ENCODE measurements at regions not wholly inside any gene's neighbourhood (a gene's known extent, or its start where the extent isn't known, plus 50 kb on each side); places are given as distances from the start of the nearest gene placed in this dataset.

DNA sequence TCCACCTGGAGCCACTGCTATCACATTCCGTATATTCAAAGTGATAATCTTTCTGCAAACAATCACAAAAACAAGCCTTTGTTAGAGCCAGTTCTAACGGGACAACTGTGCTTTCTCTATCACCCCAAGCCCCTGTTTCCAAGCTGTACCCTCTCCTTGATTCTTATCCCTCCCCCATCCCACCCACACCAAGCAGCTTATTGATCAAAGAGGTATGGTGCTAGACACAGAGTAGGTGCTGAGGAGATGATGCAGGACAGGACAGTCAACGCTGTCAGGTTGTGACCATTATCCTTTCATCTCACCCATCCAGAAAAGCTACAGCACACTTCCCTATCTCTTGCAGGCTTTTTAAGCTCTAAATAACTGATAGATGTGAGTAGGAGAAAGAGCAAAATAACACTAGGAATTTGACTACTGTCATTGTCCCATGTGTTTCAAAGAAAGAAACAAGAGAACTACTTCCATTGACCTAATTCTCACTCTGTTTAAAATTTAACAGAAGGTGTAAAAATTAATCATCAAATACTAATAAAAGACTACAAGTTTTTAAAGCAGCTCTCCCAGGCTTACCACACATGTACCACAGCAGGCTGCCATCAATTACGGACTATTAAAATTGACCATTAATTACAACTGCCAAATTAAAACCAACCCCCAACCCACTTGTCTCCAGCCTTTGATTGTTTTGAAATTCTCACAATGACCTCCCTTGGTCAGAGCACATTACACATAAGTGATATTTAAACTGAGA, 94.3 kb downstream of the ELAPOR2 start:
- intact Hi-C loops (cut with DNase I), result no loop called here
- H3K9ac ChIP-seq (ENCODE audit: low read depth in 2 of 2, low read length in 2 of 2), result no peak overlapping the region
- DNase-seq, result no peak
- no peaks in the 10 kb centered on the region for H3K36me3 ChIP-seq
- H3K9me3 ChIP-seq, result no peaks in the 10 kb centered on the region
- no peaks in the 10 kb centered on the region for H3K27me3 ChIP-seq
- no peak overlapping the region for H3K27ac ChIP-seq
- TF ChIP-seq, protein P1, sequence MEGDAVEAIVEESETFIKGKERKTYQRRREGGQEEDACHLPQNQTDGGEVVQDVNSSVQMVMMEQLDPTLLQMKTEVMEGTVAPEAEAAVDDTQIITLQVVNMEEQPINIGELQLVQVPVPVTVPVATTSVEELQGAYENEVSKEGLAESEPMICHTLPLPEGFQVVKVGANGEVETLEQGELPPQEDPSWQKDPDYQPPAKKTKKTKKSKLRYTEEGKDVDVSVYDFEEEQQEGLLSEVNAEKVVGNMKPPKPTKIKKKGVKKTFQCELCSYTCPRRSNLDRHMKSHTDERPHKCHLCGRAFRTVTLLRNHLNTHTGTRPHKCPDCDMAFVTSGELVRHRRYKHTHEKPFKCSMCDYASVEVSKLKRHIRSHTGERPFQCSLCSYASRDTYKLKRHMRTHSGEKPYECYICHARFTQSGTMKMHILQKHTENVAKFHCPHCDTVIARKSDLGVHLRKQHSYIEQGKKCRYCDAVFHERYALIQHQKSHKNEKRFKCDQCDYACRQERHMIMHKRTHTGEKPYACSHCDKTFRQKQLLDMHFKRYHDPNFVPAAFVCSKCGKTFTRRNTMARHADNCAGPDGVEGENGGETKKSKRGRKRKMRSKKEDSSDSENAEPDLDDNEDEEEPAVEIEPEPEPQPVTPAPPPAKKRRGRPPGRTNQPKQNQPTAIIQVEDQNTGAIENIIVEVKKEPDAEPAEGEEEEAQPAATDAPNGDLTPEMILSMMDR (IDR thresholded peaks at IDR 0.05), result no peak
- peaks cover 9% of the 10 kb centered on the region for H3K4me1 ChIP-seq
- no peak overlapping the region for H3K4me3 ChIP-seq

DNA sequence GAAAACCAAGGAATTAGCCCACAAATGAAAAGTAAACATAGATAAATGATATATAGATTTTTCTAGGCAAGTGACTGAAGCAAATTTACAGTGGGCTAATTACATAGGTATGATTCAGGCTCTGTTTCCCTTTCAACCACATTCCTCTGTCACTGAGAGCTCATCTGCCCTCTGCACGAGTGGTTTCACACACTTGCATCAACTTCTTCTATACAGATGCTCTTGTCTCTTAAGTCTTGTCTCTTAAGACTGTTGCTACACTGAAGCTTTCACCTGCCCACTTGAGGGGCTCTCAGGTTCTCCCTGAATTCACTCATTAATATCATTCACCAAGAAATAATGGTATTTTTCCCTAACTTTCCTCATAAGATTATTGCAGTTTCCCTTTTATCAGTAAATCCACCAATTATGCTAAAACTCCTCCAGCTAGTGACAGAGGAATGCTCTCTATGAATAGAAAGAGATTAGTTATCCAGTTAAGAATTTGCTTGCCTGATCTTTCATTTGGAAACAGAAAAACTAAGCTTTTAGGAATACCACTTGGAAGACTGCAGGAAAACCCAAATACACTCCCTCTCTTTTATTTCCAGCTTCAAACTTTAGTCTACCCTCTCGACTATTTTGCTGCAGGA, 95.7 kb downstream of the ELAPOR2 start:
- intact Hi-C loops (cut with DNase I), result no loop called here
- Histone ChIP-seq H3K4me3 (no peak overlapping the region), H3K9me3 (no peaks in the 10 kb centered on the region), H3K36me3 (no peaks in the 10 kb centered on the region), H3K9ac (ENCODE audit: low read depth in 2 of 2, low read length in 2 of 2) (no peak overlapping the region), H3K27me3 (no peaks in the 10 kb centered on the region), H3K4me1 (peaks cover 9% of the 10 kb centered on the region), H3K27ac (no peak overlapping the region)
- DNase-seq, result no peak
- TF ChIP-seq, protein P1 (IDR thresholded peaks at IDR 0.05), result no peak

DNA sequence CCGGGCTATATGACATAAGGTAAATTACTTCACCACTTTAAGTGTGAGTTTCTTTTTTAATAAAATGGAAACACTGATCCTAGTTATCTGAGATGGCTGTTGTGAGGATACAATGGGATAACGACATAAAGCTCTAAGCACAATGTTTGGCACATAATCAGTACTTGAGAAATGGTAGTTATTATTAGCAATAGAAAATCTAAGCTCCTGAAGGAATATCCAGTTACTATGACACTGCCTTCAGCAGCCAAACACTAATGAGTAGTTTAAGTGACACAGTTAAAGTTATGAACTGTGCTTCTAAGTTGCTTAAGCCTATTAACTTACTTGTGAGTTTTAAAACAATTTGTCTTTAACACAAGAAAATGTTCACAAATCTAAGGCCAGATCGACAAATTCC, 96.8 kb downstream of the ELAPOR2 start:
- Histone ChIP-seq H3K9me3 (no peaks in the 10 kb centered on the region), H3K27ac (no peak overlapping the region), H3K27me3 (no peaks in the 10 kb centered on the region), H3K9ac (ENCODE audit: low read depth in 2 of 2, low read length in 2 of 2) (no peak overlapping the region), H3K4me3 (no peak overlapping the region), H3K4me1 (no peaks in the 10 kb centered on the region), H3K36me3 (no peaks in the 10 kb centered on the region)
- intact Hi-C loops (cut with DNase I), result no loop called here
- TF ChIP-seq, protein P1 (IDR thresholded peaks at IDR 0.05), result no peak
- no peak for DNase-seq

DNA sequence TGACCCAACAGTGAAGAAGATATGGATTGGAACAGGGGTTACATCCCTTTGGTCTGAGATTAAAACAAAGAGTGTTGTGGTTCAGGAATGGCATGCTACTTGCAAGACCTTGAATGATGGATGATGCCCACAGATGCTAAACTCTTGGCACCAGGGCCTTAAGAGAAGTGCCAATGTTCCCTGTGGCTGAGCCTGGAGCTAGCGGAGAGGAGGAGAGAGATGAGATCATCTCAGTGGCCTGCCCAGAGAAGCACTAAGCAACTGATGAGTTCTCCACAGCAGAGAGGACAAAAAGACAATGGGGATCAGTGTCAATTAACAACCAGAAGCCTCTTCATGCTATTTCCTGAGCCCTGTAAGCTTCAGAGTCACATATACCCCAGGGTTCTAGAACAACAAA, 97.8 kb downstream of the ELAPOR2 start:
- no peak overlapping the region for H3K4me3 ChIP-seq
- intact Hi-C loops (cut with DNase I), result no loop called here
- H3K27ac ChIP-seq, result no peak overlapping the region
- TF ChIP-seq, protein P1 (IDR thresholded peaks at IDR 0.05), result no peak
- H3K9ac ChIP-seq (ENCODE audit: low read depth in 2 of 2, low read length in 2 of 2), result no peak overlapping the region
- H3K4me1 ChIP-seq, result no peaks in the 10 kb centered on the region
- H3K9me3 ChIP-seq, result no peaks in the 10 kb centered on the region
- no peaks in the 10 kb centered on the region for H3K36me3 ChIP-seq
- no peak for DNase-seq
- H3K27me3 ChIP-seq, result no peaks in the 10 kb centered on the region

DNA sequence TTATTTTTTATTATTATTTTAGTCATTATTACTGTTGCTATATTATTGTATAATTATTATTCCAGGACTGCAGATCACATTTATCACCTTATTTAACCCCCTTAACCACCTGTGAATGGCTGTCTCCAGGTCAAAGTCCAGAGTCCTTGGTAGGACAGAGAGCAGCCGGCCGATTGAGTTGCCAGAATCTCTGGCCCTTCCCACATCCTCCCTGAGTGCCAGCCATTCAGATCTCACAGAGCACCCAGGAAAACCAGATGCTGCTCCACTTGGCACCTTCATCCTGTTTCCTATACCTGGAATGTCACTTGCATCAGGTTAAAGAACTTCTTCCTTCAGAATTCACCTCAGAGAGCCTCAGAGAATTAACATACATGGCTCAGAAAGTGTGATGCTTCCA, 101.1 kb downstream of the ELAPOR2 start:
- Histone ChIP-seq H3K4me1 (no peaks in the 10 kb centered on the region), H3K27ac (no peak overlapping the region), H3K4me3 (no peak overlapping the region), H3K9me3 (no peaks in the 10 kb centered on the region), H3K27me3 (no peaks in the 10 kb centered on the region), H3K9ac (ENCODE audit: low read depth in 2 of 2, low read length in 2 of 2) (no peak overlapping the region), H3K36me3 (no peaks in the 10 kb centered on the region)
- DNase-seq, result peak; percentile 43
- intact Hi-C loops (cut with DNase I), result no loop called here
- TF ChIP-seq, protein P1 (IDR thresholded peaks at IDR 0.05), result no peak
